ENCODE measurements at regions not wholly inside any gene's neighbourhood (a gene's known extent, or its start where the extent isn't known, plus 50 kb on each side); places are given as distances from the start of the nearest gene placed in this dataset.
"Not testable (repeated sequence)": the region's sequence is repeated elsewhere in the genome, so short reads cannot be mapped to it uniquely, and the experiment has no call there.

DNA sequence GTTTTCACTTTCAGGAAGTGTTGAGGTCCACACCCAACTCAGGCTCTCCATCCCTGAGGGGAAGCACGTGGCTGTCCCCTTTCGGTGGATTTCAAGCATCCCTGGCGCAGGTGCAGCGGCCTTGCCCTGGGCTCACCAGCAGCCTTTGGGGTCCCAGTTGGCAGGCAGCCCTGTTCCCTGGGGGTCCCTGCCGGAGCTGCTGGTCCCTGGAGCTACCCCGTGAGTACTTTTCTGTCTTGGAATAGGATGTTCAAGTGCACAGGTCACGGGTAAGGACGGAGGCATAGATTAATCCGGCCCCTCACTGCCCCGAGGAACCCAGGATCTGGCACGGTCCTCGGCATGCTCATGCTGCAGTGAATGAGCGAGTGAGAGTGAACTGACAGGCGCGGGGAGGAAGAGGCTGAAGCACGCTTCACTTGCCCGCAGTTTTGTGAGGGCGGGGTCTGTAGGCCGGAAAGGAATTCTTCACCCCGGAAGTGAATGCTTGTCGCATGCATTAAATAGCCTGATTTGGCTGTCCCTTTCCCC, 117.2 kb upstream of the FAT1 start:
- no peak for DNase-seq (ENCODE audit: low read depth in 1 of 2, low spot score in 1 of 2)
- no peak for TF ChIP-seq JUND (IDR thresholded peaks at IDR 0.05; ENCODE audit: low read depth)
- in situ Hi-C loops (cut with HindIII; ENCODE audit: low pct_unique_long_range_greater_than_20kb, low sequenced_read_pairs) = no loop called here

GRCh38 chr4:186844059-186844681, 120.5 kb upstream of the FAT1 start:
- no peak for TF ChIP-seq JUND (IDR thresholded peaks at IDR 0.05; ENCODE audit: low read depth)
- in situ Hi-C loops (cut with HindIII; ENCODE audit: low pct_unique_long_range_greater_than_20kb, low sequenced_read_pairs) = no loop called here
- DNase-seq (ENCODE audit: low read depth in 1 of 2, low spot score in 1 of 2) = peak; percentile 12 to 24

- no peak for DNase-seq (ENCODE audit: low read depth in 1 of 2, low spot score in 1 of 2)
- in situ Hi-C loops (cut with HindIII; ENCODE audit: low pct_unique_long_range_greater_than_20kb, low sequenced_read_pairs) = no loop called here
- TF ChIP-seq JUND (IDR thresholded peaks at IDR 0.05; ENCODE audit: low read depth) = no peak
Measured at GRCh38 chr4:186845137-186845842, 121.6 kb upstream of the FAT1 start.

DNA sequence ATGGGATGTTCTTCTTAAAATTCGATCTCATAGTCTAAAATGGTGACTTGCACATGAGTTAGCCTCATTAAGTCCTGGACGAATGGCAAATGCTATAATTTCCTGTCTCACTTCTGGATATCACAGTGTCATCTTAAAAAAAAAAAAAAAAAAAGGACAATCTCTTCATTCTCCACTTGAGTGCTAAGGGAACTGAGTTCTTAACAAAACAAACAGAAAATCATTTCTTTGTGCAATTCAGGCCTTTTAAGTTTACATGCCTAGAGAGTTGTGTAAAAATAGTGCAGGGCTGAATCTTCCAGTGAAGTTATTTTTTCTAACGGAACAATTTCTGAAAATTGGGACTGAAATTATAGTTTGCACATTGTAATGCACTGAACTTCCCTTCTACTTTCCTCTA, 122.8 kb upstream of the FAT1 start:
- TF ChIP-seq JUND (IDR thresholded peaks at IDR 0.05; ENCODE audit: low read depth) = no peak
- no peak for DNase-seq (ENCODE audit: low read depth in 1 of 2, low spot score in 1 of 2)
- in situ Hi-C loops (cut with HindIII; ENCODE audit: low pct_unique_long_range_greater_than_20kb, low sequenced_read_pairs) = no loop called here

DNA sequence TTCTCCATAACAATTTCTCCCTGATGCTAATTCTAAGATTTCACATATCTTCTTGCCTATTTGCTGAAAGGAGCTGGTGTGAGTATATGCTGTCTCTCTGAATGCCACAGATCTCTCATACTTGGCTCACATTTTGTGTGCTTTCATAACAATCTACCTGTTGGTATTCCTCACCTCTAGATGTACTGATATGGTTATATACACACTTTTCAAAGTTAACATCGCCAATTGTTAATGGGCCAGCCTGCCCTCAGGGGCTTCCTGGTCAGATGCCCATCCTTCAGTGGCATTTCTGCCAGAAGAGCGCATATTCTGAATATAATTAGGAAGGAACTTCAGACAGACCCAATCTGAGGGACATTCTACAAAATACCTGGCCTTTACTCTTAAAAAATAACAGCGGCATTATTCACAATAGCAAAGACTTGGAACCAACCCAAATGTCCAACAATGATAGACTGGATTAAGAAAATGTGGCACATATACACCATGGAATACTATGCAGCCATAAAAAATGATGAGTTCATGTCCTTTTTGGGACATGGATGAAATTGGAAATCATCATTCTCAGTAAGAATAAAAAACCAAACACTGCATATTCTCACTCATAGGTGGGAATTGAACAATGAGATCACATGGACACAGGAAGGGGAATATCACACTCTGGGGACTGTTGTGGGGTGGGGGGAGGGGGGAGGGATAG, 123.9 kb upstream of the FAT1 start:
- in situ Hi-C loops (cut with HindIII; ENCODE audit: low pct_unique_long_range_greater_than_20kb, low sequenced_read_pairs) = not testable (repeated sequence)
- TF ChIP-seq JUND (IDR thresholded peaks at IDR 0.05; ENCODE audit: low read depth) = peak; percentile 81
- peak in 1 of 2 experiments; percentile 67 for DNase-seq (ENCODE audit: low read depth in 1 of 2, low spot score in 1 of 2)

DNA sequence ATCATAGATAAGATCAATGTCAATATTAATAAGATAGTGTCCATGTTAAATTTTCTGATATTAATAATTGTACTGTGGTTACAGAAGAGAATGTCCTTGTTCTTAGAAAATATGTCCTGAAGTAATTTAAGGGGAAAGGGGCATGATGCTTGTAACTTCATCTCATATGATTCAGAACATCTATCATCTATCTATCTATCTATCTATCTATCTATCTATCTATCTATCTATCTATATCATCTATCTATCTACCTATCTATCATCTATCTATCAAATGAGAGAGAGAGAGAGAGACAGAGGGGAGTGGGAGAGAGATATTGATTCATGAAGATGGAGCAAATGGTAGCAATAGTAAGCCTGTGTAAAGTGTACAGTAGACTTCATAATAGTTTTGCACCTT, 124.8 kb upstream of the FAT1 start:
- no peak for TF ChIP-seq JUND (IDR thresholded peaks at IDR 0.05; ENCODE audit: low read depth)
- in situ Hi-C loops (cut with HindIII; ENCODE audit: low pct_unique_long_range_greater_than_20kb, low sequenced_read_pairs) = no loop called here
- no peak for DNase-seq (ENCODE audit: low read depth in 1 of 2, low spot score in 1 of 2)

GRCh38 chr4:186851291-186852072, 127.8 kb upstream of the FAT1 start:
- in situ Hi-C loops (cut with HindIII; ENCODE audit: low pct_unique_long_range_greater_than_20kb, low sequenced_read_pairs) = no loop called here
- DNase-seq (ENCODE audit: low read depth in 1 of 2, low spot score in 1 of 2) = no peak
- no peak for TF ChIP-seq JUND (IDR thresholded peaks at IDR 0.05; ENCODE audit: low read depth)

DNA sequence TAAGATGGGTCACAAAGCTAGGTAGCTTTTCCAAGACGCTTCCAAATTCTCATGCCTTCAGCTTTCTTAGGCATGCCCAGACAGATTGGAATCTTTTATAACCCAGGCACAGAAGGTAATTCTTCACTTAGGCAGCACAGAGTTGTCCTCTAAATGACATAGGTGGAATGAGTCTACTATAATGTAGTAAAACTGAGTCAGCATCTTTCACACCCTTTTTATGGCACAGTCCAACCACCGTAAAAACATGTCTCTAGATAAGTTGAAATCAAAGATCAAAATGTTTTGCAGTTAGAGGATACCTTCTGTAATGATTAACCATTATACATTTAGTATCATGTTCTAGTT, 128.4 kb upstream of the FAT1 start:
- in situ Hi-C loops (cut with HindIII; ENCODE audit: low pct_unique_long_range_greater_than_20kb, low sequenced_read_pairs) = no loop called here
- TF ChIP-seq JUND (IDR thresholded peaks at IDR 0.05; ENCODE audit: low read depth) = no peak
- no peak for DNase-seq (ENCODE audit: low read depth in 1 of 2, low spot score in 1 of 2)

- TF ChIP-seq JUND (IDR thresholded peaks at IDR 0.05; ENCODE audit: low read depth) = no peak
Measured at GRCh38 chr4:186852964-186853391, 129.3 kb upstream of the FAT1 start.

DNA sequence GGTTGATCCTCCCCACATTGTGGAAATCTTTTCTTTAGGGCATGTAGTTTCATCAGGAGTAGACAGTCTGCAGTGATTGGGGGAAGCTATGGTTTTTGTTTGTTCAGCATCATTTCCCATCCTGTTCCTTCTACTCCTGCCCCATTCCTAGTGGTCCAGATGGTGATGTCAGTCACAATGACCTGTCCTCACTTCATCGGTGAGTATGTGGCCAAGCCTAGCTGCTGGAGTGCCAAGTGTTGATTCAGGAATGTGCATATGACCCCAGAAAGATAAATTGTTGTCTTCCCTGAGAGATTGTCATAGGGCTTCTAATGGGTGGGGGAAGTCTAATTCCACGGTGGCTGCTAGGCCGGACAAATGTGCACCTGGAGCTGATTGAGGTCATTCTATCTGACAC, 130.6 kb upstream of the FAT1 start:
- no peak for DNase-seq (ENCODE audit: low read depth in 1 of 2, low spot score in 1 of 2)
- in situ Hi-C loops (cut with HindIII; ENCODE audit: low pct_unique_long_range_greater_than_20kb, low sequenced_read_pairs) = no loop called here
- no peak for TF ChIP-seq JUND (IDR thresholded peaks at IDR 0.05; ENCODE audit: low read depth)

More at GRCh38 chr4:186852964-186853391, 129.3 kb upstream of the FAT1 start:
- in situ Hi-C loops (cut with HindIII; ENCODE audit: low pct_unique_long_range_greater_than_20kb, low sequenced_read_pairs) = no loop called here
- no peak for DNase-seq (ENCODE audit: low read depth in 1 of 2, low spot score in 1 of 2)

GRCh38 chr4:186855111-186855510, 131.5 kb upstream of the FAT1 start:
- DNase-seq (ENCODE audit: low read depth in 1 of 2, low spot score in 1 of 2) = no peak
- no peak for TF ChIP-seq JUND (IDR thresholded peaks at IDR 0.05; ENCODE audit: low read depth)
- in situ Hi-C loops (cut with HindIII; ENCODE audit: low pct_unique_long_range_greater_than_20kb, low sequenced_read_pairs) = no loop called here

- TF ChIP-seq JUND (IDR thresholded peaks at IDR 0.05; ENCODE audit: low read depth) = no peak
- no peak for DNase-seq (ENCODE audit: low read depth in 1 of 2, low spot score in 1 of 2)
- in situ Hi-C loops (cut with HindIII; ENCODE audit: low pct_unique_long_range_greater_than_20kb, low sequenced_read_pairs) = no loop called here
Measured at GRCh38 chr4:186857793-186858192, 134.1 kb upstream of the FAT1 start.
